Loucy (cell line): ENCODE measurements at regions not wholly inside any gene's neighbourhood (a gene's known extent, or its start where the extent isn't known, plus 50 kb on each side); places are given as distances from the start of the nearest gene placed in this dataset.

Experiments
- CTCF ChIP-seq: fragments of 200-600 bp; sonication (generic); conservative IDR thresholded peaks from 2 replicates; pipeline ENCODE4 v1.5.1; 2014; ENCODE audit warnings: mild to moderate bottlenecking, antibody characterized with exemption, low read length
- EZH2phosphoT487 ChIP-seq: fragments of 200-600 bp; IDR thresholded peaks from 2 replicates; pipeline ENCODE4 v1.6.1; 2018; ENCODE audit warnings: antibody characterized with exemption, mild to moderate bottlenecking, moderate library complexity, borderline replicate concordance

DNA sequence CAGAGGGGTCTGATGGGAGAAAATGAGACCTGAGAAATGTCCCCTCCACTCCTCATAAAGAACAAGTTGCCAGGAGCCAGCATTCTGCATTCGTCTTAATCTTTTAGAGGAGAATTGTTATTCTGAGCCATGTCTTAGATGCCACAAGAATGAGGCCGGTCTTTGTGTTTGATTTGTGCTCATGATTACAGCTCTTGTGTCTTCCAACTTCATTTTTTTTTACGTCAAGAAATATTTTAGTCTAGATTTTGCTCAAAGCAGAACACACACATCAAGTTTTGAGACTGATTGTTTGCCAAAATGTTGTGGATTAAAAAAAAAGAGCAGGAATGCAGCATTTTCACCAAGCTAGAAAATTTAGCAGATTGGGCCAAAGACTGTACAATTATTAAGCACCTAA is 130.6 kb upstream of the PITX2 start:
- TF ChIP-seq CTCF (no peak), EZH2phosphoT487 (no peak)
